NCI-H128 (cell line): ENCODE measurements at regions not wholly inside any gene's neighbourhood (a gene's known extent, or its start where the extent isn't known, plus 50 kb on each side); places are given as distances from the start of the nearest gene placed in this dataset.
"Not testable (repeated sequence)": the region's sequence is repeated elsewhere in the genome, so short reads cannot be mapped to it uniquely, and the experiment has no call there.

Experiments used
- DNase-seq: peaks from one replicate; lab custom pipeline; 2025; ENCODE audit not compliant: unreplicated experiment; lab: John Stamatoyannopoulos, UW

DNA sequence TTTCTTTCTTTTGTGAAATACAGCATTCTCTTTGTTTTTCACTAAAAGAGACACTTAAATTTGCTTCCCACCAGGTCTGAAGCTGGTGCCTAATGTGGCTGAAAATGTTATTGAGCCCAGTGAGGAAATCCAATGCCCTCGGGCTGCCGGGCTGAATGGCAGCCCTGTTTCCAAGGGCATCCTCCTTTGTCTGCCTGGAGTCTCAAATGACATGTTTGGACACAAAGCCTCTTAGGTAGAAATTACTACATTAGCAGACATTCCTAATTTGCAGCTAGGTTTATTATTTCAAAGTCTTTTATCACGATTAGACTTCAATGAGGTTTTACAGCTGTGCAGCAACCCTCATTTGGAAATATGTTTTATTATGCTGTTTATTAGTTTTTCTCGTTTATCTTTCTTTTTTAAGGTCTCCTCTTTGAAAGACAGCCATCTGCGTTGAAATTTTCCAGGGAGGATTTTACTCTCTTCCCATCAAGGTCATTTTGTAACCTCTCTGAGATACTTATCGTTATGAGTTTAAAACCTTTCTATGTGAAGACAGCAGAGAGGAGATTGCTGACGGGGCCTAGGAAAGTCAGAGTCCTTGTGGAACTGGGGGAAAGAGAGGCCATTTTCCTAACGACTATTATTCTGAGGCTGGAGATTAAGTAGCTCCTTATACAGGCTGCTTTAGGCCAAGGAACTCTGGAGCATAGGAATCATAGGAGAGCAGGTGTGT, 59.0 kb upstream of the ZNF532 start:
- DNase-seq, result peak; percentile 83

DNA sequence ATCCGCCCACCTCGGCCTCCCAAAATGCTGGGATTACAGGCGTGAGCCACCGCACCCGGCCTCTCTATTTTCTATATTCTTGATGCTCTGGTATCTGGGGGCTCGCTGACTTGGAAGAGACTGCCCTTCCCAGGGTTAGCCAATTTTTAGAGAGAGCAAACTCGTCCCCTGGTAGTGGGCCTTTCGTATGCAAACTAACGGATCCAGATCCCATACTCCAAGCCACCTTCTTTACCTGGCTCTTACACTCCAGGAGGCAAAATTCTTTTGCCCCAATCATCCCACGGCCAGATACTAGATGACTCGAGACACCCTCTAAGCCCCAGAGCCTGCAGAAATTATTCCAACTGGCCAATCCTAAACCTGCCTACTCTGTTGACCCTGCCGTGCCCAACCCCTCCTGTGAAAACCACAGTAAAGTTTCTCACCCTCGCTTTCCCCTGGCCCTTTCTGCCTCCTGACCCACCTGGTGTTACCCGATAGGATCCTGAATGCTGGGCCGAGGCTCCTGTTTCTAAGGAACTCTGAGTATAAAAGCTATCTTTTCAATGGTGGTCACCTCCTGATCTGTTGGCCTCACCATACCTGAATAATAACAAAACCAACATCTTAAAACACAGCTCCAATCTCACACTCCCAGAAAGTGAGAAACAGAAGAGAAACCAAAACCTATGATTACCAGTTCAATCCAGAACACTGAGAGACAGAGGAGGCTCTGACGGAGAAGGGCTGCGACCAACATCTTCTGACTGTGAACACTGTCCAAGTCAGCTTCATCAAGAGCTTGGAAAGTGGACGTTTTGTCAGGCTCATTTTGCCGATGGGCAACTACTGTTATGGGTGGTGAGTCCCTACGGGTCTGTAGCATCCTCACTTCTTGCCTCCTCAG, 57.6 kb upstream of the ZNF532 start:
- DNase-seq, result no peak

DNA sequence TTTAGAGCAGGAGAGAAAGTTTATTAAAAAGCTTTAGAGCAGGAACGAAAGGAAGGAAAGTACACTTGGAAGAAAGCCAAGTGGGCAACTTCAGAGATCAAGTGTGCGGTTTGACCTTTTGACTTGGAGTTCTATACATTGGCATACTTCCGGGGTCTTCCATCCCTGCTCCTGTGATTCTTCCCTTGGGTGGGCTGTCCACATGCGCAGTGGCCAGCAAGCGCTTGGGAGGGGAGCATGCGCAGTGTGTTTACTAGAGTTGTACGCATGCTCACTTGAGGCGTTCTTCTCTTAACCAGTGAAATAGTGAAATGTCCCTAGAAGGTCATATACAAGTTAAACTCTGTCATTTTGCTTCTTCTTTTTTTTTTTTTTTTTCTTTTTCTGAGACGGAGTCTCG, 56.9 kb upstream of the ZNF532 start:
- DNase-seq, result no peak

DNA sequence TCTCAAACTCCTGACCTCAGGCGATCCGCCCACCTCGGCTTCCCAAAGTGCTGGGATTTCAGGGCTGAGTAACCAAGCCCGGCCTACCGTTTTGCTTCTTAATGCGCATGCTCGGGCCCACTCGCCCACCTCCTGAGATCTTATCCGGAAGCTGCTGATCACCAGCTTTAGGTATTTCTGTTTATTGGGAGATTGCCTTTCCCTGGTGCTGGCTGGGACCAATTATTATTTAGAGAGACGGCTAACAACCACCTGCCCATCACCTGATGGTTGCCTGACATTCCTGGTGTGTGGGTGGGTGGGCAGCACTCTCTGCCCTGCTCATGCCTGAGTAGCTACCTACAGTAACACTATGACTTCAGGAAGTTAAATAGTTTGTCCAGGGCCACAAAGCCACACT, 56.3 kb upstream of the ZNF532 start:
- DNase-seq, result no peak

DNA sequence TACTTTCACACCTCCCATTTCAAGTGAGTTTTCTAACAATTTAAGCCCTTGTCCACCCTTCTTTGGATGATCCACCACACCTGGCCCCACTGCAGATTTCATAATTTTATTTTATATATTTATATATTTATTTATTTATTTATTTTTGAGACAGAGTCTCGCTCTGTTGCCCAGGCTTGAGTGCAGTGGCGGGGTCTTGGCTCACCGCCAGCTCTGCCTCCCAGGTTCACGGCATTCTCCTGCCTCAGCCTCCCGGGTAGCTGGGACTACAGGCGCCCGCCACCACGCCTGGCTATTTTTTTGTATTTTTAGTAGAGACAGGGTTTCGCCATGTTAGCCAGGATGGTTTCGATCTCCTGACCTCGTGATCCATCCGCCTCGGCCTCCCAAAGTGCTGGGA, 52.8 kb upstream of the ZNF532 start:
- DNase-seq, result not testable (repeated sequence)

DNA sequence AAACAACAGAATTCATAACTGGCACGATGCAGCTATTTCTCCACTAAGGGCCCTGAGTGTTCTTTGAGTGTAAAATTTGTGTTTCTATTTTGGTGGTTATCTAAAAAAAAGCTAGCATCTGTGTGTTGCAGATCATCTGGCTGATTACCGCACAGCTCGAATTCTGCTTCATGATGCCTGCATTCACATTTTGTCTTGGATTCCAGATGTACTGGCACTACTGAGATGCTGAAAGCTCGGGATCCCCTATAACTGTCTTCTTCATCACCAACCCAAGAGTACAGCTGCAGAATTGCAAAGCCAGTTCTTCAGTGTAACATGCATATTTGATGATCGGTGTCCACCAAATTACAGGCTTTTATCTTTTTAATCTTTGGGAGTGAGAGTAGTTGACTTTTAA, 51.6 kb upstream of the ZNF532 start:
- no peak for DNase-seq

DNA sequence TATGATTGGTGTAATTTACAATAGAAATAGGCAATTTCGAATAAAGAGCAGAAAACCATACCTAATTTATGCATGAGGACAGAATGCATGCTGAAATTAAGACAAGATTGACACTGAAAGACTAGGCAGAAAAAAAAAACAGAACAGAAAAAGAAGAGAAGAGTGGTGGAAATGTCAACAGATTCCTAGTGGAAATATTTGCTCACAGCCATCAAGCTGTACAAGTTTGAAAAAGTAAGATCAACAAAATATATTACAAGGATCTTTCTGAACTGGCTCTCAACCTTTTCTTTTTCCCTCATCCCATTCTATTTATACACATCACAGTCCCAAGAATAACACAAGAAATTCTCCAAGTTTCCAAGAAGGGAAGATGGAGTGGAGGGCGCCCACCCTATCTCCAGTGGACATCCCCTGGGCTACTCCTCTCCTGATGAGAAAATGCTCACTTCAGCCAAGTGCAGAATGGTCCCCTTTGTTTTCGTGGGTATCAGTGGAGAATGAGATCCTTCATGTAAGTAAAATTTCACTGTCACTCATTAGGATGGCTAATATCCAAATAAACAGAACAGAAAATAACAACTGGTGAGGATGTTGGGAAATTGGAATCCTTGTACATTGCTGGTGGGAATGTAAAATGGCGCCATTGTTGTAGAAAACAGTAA, 51.0 kb upstream of the ZNF532 start:
- no peak for DNase-seq

DNA sequence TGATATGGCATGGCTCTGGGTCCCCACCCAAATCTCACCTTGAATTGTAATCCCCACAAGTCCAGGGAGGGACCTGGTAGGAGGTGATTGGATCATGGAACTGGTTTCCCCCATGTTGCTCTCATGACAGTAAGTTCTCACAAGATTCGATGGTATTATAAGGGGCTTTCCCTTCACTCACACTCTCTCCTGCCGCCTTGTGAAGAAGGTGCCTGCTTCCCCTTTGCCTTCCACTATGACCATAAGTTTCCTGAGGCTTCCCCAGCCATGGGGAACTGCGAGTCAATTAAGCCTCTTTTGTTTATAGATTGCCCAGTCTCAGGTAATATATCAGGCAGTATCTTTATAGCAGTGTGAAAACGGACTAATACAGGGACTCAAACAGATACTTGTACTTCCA, 50.4 kb upstream of the ZNF532 start:
- no peak for DNase-seq
